GM19395 (cell line): ENCODE measurements at regions not wholly inside any gene's neighbourhood (a gene's known extent, or its start where the extent isn't known, plus 50 kb on each side); places are given as distances from the start of the nearest gene placed in this dataset.

ENCODE experiments used
- ATAC-seq: cut with Tn5 transposase; IDR thresholded peaks from one replicate; pipeline ENCODE4 v1.9.1; 2021; ENCODE audit warnings: mild to moderate bottlenecking, moderate library complexity; ENCODE audit not compliant: unreplicated experiment

- no peak for ATAC-seq
These were observed 82.4 kb upstream of the ZIC3 start for GRCh38 chrX:137483554-137483953.

GRCh38 chrX:137482136-137482535 is 83.8 kb upstream of the ZIC3 start:
- ATAC-seq = no peak

GRCh38 chrX:137479386-137479785 is 86.5 kb upstream of the ZIC3 start:
- ATAC-seq = no peak

- no peak for ATAC-seq
These were observed 124.2 kb upstream of the ZIC3 start for GRCh38 chrX:137441711-137442110.

- ATAC-seq = no peak
These were observed 133.3 kb upstream of the ZIC3 start for GRCh38 chrX:137432609-137433008.

- no peak for ATAC-seq
These were observed 134.0 kb upstream of the ZIC3 start for GRCh38 chrX:137431693-137432488.

GRCh38 chrX:137430984-137431475 is 134.9 kb upstream of the ZIC3 start:
- no peak for ATAC-seq

GRCh38 chrX:137430301-137430700 is 135.6 kb upstream of the ZIC3 start:
- no peak for ATAC-seq

- ATAC-seq = no peak
These were observed 136.9 kb upstream of the ZIC3 start for GRCh38 chrX:137428766-137429591.

- ATAC-seq = no peak
These were observed 137.7 kb upstream of the ZIC3 start for GRCh38 chrX:137428221-137428661.

- ATAC-seq = no peak
These were observed 138.1 kb upstream of the ZIC3 start for GRCh38 chrX:137427816-137428215.

- no peak for ATAC-seq
These were observed 138.5 kb upstream of the ZIC3 start for GRCh38 chrX:137427426-137427778.

- no peak for ATAC-seq
These were observed 139.1 kb upstream of the ZIC3 start for GRCh38 chrX:137426695-137427425.

- no peak for ATAC-seq
These were observed 139.9 kb upstream of the ZIC3 start for GRCh38 chrX:137425986-137426385.

- ATAC-seq = no peak
These were observed 140.5 kb upstream of the ZIC3 start for GRCh38 chrX:137425273-137425902.

GRCh38 chrX:137424679-137425078 is 141.2 kb upstream of the ZIC3 start:
- no peak for ATAC-seq

- no peak for ATAC-seq
These were observed 142.7 kb upstream of the ZIC3 start for GRCh38 chrX:137423241-137423640.

GRCh38 chrX:137418086-137418485 is 147.8 kb upstream of the ZIC3 start:
- no peak for ATAC-seq

GRCh38 chrX:137413190-137413589 is 152.7 kb upstream of the ZIC3 start:
- no peak for ATAC-seq

GRCh38 chrX:137405449-137406140 is 160.3 kb upstream of the ZIC3 start:
- no peak for ATAC-seq
